ENCODE measurements at regions not wholly inside any gene's neighbourhood (a gene's known extent, or its start where the extent isn't known, plus 50 kb on each side); places are given as distances from the start of the nearest gene placed in this dataset.

DNA sequence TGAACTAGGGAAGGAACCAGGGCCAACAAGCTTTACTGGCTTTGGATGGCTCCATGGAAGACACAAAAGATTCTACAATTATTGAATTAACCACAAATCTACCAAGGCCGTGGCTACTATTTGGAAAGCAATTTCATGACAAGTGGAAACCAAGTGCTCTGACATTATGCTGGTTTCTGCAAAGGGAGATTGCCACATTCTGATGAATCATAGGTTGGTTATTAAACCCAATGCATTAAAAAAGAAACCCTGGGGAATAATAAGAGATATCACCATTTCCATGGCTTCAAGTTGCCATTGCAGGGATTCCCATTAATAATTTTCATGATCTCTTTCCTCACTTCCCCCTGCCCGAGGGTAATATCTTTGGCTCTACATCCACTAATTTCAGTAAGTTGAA is 359.2 kb upstream of the NCAM2 start:
- TF ChIP-seq EZH2 (IDR thresholded peaks at IDR 0.05; ENCODE audit: borderline replicate concordance, low read depth, low read length, severe bottlenecking), result no peak
- TF ChIP-seq, protein P1, sequence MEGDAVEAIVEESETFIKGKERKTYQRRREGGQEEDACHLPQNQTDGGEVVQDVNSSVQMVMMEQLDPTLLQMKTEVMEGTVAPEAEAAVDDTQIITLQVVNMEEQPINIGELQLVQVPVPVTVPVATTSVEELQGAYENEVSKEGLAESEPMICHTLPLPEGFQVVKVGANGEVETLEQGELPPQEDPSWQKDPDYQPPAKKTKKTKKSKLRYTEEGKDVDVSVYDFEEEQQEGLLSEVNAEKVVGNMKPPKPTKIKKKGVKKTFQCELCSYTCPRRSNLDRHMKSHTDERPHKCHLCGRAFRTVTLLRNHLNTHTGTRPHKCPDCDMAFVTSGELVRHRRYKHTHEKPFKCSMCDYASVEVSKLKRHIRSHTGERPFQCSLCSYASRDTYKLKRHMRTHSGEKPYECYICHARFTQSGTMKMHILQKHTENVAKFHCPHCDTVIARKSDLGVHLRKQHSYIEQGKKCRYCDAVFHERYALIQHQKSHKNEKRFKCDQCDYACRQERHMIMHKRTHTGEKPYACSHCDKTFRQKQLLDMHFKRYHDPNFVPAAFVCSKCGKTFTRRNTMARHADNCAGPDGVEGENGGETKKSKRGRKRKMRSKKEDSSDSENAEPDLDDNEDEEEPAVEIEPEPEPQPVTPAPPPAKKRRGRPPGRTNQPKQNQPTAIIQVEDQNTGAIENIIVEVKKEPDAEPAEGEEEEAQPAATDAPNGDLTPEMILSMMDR (IDR thresholded peaks at IDR 0.05; ENCODE audit: borderline replicate concordance, extremely low read depth, low read length, poor library complexity, severe bottlenecking), result no peak

Data from DND-41 (cell line).